ENCODE measurements at regions not wholly inside any gene's neighbourhood (a gene's known extent, or its start where the extent isn't known, plus 50 kb on each side); places are given as distances from the start of the nearest gene placed in this dataset.

DNA sequence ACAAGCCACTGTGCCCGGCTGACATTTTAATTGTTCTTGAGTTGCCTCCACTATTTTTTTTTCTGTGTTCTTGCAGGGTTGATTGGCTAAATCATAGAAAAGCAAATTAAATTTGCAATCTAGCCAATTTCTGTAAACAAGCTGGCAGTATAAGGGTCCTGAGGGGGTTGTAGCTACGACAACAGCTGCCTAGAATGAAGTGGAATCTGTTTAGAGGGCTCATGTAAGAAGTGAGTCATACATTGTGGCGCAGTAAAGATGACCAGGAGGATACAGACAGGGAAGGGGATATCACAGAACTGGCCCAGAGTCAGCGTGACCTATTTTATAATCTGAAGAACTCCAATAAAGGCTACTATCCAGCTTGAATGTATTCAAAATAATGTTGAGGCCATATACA lies 82.2 kb upstream of the TLE1 start:
- TF ChIP-seq, protein P1, sequence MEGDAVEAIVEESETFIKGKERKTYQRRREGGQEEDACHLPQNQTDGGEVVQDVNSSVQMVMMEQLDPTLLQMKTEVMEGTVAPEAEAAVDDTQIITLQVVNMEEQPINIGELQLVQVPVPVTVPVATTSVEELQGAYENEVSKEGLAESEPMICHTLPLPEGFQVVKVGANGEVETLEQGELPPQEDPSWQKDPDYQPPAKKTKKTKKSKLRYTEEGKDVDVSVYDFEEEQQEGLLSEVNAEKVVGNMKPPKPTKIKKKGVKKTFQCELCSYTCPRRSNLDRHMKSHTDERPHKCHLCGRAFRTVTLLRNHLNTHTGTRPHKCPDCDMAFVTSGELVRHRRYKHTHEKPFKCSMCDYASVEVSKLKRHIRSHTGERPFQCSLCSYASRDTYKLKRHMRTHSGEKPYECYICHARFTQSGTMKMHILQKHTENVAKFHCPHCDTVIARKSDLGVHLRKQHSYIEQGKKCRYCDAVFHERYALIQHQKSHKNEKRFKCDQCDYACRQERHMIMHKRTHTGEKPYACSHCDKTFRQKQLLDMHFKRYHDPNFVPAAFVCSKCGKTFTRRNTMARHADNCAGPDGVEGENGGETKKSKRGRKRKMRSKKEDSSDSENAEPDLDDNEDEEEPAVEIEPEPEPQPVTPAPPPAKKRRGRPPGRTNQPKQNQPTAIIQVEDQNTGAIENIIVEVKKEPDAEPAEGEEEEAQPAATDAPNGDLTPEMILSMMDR (IDR thresholded peaks at IDR 0.05 in 8 of 11, conservative IDR thresholded peaks at IDR 0.05 in 3 of 11), result no peak
- no peak for TF ChIP-seq POLR2AphosphoS5 (IDR thresholded peaks at IDR 0.05)
